Thyroid gland (tissue), 4 donors: ENCODE measurements at regions not wholly inside any gene's neighbourhood (a gene's known extent, or its start where the extent isn't known, plus 50 kb on each side); places are given as distances from the start of the nearest gene placed in this dataset.

Experiments
- CTCF ChIP-seq, 6 experiments: fragments of 200-600 bp in 3 of 6; fragments of 450-650 bp in 3 of 6; sonication (generic) in 3 of 6; IDR thresholded peaks; one replicate each; pipeline ENCODE4 v1.5.1; 2016 to 2019; ENCODE audit warnings: antibody characterized with exemption in 6 of 6, mild to moderate bottlenecking in 2 of 6, inconsistent platforms in 1 of 6, moderate library complexity in 1 of 6
- POLR2A ChIP-seq, 2 donors: fragments of 450-650 bp; IDR thresholded peaks; one replicate each; pipeline ENCODE4 v1.6.1; 2017; ENCODE audit warnings: antibody characterized with exemption in 2 of 2, mild to moderate bottlenecking in 2 of 2, moderate library complexity in 1 of 2

- TF ChIP-seq POLR2A (IDR thresholded peaks at IDR 0.05) (no peak), CTCF (IDR thresholded peaks at IDR 0.05) (no peak)
Observed at GRCh38 chr13:99835442-99835841, 136.1 kb downstream of the ZIC5 start.
